GM21360 (cell line): ENCODE measurements at regions not wholly inside any gene's neighbourhood (a gene's known extent, or its start where the extent isn't known, plus 50 kb on each side); places are given as distances from the start of the nearest gene placed in this dataset.
"Not testable (repeated sequence)": the region's sequence is repeated elsewhere in the genome, so short reads cannot be mapped to it uniquely, and the experiment has no call there.

Experiments
- ATAC-seq: cut with Tn5 transposase; IDR thresholded peaks from one replicate; pipeline ENCODE4 v1.9.1; 2021; ENCODE audit warnings: mild to moderate bottlenecking, moderate library complexity; ENCODE audit not compliant: unreplicated experiment

GRCh38 chr13:72657379-72657778 is 70.0 kb downstream of the MZT1 start:
- ATAC-seq = no peak

- no peak for ATAC-seq
Observed at GRCh38 chr13:72656357-72656756, 71.1 kb downstream of the MZT1 start.

- no peak for ATAC-seq
Observed at GRCh38 chr13:72653506-72653905, 73.9 kb downstream of the MZT1 start.

GRCh38 chr13:72652681-72653080 is 74.7 kb downstream of the MZT1 start:
- no peak for ATAC-seq

GRCh38 chr13:72651144-72651543 is 76.3 kb downstream of the MZT1 start:
- ATAC-seq = no peak

- ATAC-seq = no peak
Observed at GRCh38 chr13:72650051-72650700, 77.3 kb downstream of the MZT1 start.

- no peak for ATAC-seq
Observed at GRCh38 chr13:72648513-72649065, 78.8 kb downstream of the MZT1 start.

- ATAC-seq = no peak
Observed at GRCh38 chr13:72647422-72647821, 80.0 kb downstream of the MZT1 start.

GRCh38 chr13:72645521-72645920 is 81.9 kb downstream of the MZT1 start:
- no peak for ATAC-seq

GRCh38 chr13:72643311-72643989 is 84.0 kb downstream of the MZT1 start:
- no peak for ATAC-seq

GRCh38 chr13:72639377-72639776 is 88.1 kb downstream of the MZT1 start:
- ATAC-seq = no peak

GRCh38 chr13:72638059-72638815 is 89.2 kb downstream of the MZT1 start:
- no peak for ATAC-seq

GRCh38 chr13:72637561-72637960 is 89.9 kb downstream of the MZT1 start:
- no peak for ATAC-seq

GRCh38 chr13:72634859-72635258 is 92.6 kb downstream of the MZT1 start:
- no peak for ATAC-seq

GRCh38 chr13:72622546-72622945 is 104.9 kb downstream of the MZT1 start:
- ATAC-seq = no peak

GRCh38 chr13:72620874-72621273 is 106.6 kb downstream of the MZT1 start:
- ATAC-seq = no peak

- no peak for ATAC-seq
Observed at GRCh38 chr13:72617951-72618350, 109.5 kb downstream of the MZT1 start.

GRCh38 chr13:72617186-72617585 is 110.2 kb downstream of the MZT1 start:
- ATAC-seq = no peak

GRCh38 chr13:72610251-72610891 is 117.1 kb downstream of the MZT1 start:
- not testable (repeated sequence) for ATAC-seq

GRCh38 chr13:72599178-72599743 is 128.2 kb downstream of the MZT1 start:
- no peak for ATAC-seq
